ENCODE measurements at regions not wholly inside any gene's neighbourhood (a gene's known extent, or its start where the extent isn't known, plus 50 kb on each side); places are given as distances from the start of the nearest gene placed in this dataset.

DNA sequence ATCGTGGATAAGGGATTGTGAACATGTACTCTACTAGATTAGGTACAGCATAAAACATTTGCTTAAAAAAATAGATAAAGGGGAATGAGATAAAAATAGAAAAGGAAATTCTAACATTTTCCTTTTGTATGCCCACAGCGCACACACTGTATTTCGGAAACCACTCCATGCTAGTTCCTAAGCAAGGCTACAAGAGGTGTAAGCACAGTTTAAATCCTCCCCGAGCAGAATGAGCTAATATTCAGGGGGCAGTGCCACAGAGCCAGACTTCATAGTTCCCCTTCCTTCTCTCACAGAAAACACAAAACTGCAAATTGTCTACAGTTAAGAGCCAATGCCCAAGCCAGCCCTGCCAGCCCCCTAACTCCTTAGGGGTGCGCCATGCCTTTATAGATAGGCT lies 159.4 kb downstream of the ZNF281 start:
- H3K27me3 ChIP-seq, result peaks cover 0 to under 1% (median 0%) of the 10 kb centered on the region in 3 donors
- WGBS, 5 donors, result 33 to 54% (median 49%) methylated on average over 5 of the region's 5 CpGs
- H3K27ac ChIP-seq, result no peak overlapping the region
- H3K36me3 ChIP-seq, result no peaks in the 10 kb centered on the region
- no peaks in the 10 kb centered on the region for H3K9me3 ChIP-seq
- H3K4me1 ChIP-seq, result peaks cover 0 to 5% (median 0%) of the 10 kb centered on the region in 4 donors
- TF ChIP-seq EP300 (IDR thresholded peaks at IDR 0.05) (no peak), POLR2A (IDR thresholded peaks at IDR 0.05) (no peak), POLR2AphosphoS5 (IDR thresholded peaks at IDR 0.05) (no peak)
- TF ChIP-seq, protein P1, sequence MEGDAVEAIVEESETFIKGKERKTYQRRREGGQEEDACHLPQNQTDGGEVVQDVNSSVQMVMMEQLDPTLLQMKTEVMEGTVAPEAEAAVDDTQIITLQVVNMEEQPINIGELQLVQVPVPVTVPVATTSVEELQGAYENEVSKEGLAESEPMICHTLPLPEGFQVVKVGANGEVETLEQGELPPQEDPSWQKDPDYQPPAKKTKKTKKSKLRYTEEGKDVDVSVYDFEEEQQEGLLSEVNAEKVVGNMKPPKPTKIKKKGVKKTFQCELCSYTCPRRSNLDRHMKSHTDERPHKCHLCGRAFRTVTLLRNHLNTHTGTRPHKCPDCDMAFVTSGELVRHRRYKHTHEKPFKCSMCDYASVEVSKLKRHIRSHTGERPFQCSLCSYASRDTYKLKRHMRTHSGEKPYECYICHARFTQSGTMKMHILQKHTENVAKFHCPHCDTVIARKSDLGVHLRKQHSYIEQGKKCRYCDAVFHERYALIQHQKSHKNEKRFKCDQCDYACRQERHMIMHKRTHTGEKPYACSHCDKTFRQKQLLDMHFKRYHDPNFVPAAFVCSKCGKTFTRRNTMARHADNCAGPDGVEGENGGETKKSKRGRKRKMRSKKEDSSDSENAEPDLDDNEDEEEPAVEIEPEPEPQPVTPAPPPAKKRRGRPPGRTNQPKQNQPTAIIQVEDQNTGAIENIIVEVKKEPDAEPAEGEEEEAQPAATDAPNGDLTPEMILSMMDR (IDR thresholded peaks at IDR 0.05), result no peak
- DNase-seq, result no peak
- H3K4me3 ChIP-seq, result no peak overlapping the region
- intact Hi-C loops (cut with DNase I; ENCODE audit: low total_unique reads), result no loop called here

DNA sequence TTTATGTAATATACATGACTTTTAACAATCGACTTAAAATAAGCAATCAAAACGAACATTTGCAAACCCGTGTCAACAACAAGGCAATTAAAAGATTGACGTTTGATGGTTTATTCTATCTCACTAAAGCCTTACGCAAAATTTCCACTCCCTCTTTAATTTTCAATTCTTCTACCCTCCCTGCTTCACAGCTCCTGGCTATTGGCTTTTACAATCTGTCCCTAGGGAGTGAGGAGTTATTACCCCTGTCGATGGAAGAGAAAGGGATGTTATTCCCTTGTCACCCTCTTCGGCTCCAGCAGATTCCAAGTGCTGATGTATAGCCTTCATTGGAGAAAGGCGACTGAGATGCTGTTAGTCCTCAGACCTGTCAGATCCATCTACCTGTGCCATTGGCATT lies 161.3 kb downstream of the ZNF281 start:
- Histone ChIP-seq H3K4me3 (no peak overlapping the region), H3K4me1 (peaks cover 0 to 5% (median 0%) of the 10 kb centered on the region in 4 donors), H3K9me3 (no peaks in the 10 kb centered on the region), H3K36me3 (no peaks in the 10 kb centered on the region), H3K27ac (no peak overlapping the region), H3K27me3 (peaks cover 0 to 6% (median 0%) of the 10 kb centered on the region in 3 donors)
- TF ChIP-seq, protein P1 (IDR thresholded peaks at IDR 0.05), result no peak
- no peak for TF ChIP-seq POLR2A (IDR thresholded peaks at IDR 0.05)
- TF ChIP-seq EP300 (IDR thresholded peaks at IDR 0.05), result no peak
- TF ChIP-seq POLR2AphosphoS5 (IDR thresholded peaks at IDR 0.05), result no peak
- intact Hi-C loops (cut with DNase I; ENCODE audit: low total_unique reads), result no loop called here
- no peak for DNase-seq
- WGBS, 5 donors, result 76 to 88% (median 82%) methylated on average over 8 of the region's 8 CpGs

DNA sequence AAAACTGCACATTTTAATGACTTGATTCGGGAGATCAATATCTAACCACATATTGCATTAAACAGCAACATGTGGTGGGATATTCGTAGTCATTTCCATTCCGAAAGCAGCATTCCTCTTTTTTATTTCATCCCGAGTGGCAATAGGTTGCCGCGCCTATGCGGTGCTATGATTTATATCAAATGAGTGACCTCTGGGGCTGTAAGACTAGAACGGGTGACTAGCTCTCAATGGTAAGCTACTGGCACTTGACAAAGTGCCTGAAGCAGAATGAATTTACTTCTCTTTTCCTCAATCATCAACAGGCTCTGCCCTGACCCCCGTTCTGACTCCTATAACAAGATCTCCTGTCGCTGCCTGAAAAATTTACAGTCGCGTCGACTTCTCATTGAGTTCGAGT lies 162.3 kb downstream of the ZNF281 start:
- Histone ChIP-seq H3K36me3 (no peaks in the 10 kb centered on the region), H3K4me3 (no peak overlapping the region), H3K4me1 (peaks cover 0 to 14% (median 6%) of the 10 kb centered on the region in 4 donors), H3K27ac (no peak overlapping the region), H3K9me3 (no peaks in the 10 kb centered on the region), H3K27me3 (peaks cover 0 to 6% (median 0%) of the 10 kb centered on the region in 3 donors)
- intact Hi-C loops (cut with DNase I; ENCODE audit: low total_unique reads), result no loop called here
- TF ChIP-seq, protein P1 (IDR thresholded peaks at IDR 0.05), result no peak
- TF ChIP-seq POLR2A (IDR thresholded peaks at IDR 0.05) (no peak), EP300 (IDR thresholded peaks at IDR 0.05) (no peak), POLR2AphosphoS5 (IDR thresholded peaks at IDR 0.05) (no peak)
- DNase-seq, result no peak
- WGBS, 5 donors, result 64 to 76% (median 67%) methylated on average over 14 of the region's 14 CpGs

DNA sequence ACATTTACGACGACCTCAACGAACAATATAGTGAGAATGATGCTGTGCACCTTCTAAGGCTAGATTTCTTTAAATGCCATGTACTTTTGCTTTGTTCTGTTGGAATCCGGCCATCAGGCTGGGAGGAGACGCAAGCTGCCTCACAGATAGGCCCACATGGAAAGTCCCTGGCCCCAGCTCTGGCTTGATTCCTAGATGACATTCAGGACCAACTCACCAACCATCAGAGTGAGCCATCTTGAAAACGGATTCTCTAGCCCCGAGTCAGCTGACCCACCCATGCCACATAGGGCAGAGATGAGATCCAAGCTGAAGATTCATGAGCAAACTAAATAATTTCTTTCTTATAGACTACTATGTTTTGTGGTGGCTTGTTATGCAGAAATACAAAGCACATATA lies 164.4 kb downstream of the ZNF281 start:
- no peaks in the 10 kb centered on the region for H3K9me3 ChIP-seq
- intact Hi-C loops (cut with DNase I; ENCODE audit: low total_unique reads), result no loop called here
- H3K36me3 ChIP-seq, result no peaks in the 10 kb centered on the region
- peaks cover 0 to 18% (median 13%) of the 10 kb centered on the region in 4 donors for H3K4me1 ChIP-seq
- peaks cover 0 to 6% (median 0%) of the 10 kb centered on the region in 3 donors for H3K27me3 ChIP-seq
- no peak overlapping the region for H3K4me3 ChIP-seq
- TF ChIP-seq, protein P1 (IDR thresholded peaks at IDR 0.05), result no peak
- H3K27ac ChIP-seq, result no peak overlapping the region
- DNase-seq, result no peak
- WGBS, 5 donors, result 60 to 70% (median 65%) methylated on average over 7 of the region's 7 CpGs
